Heart right ventricle (tissue), 16 donors: ENCODE measurements at regions not wholly inside any gene's neighbourhood (a gene's known extent, or its start where the extent isn't known, plus 50 kb on each side); places are given as distances from the start of the nearest gene placed in this dataset.

Experiments
- ATAC-seq, 8 donors: fragments of 200-7000 bp; cut with Tn5 transposase; one replicate each; pipeline ENCODE4 v1.9.1; 2020; ENCODE audit warnings: mild to moderate bottlenecking in 8 of 8, moderate library complexity in 8 of 8, moderate number of reproducible peaks in 1 of 8
- DNase-seq, 2 donors: peaks; one replicate each; pipeline ENCODE4 v3.0.0-alpha.2; 2020
- H3K27ac ChIP-seq, 10 donors: fragments of 200-600 bp; sonication (generic) in 2 of 10; one replicate each; pipeline versions ENCODE4 v1.5.0 to v1.8.0; 2020 to 2022; ENCODE audit warnings: mild to moderate bottlenecking in 3 of 10
- H3K27me3 ChIP-seq, 7 donors: fragments of 200-600 bp; one replicate each; pipeline ENCODE4 v1.8.0; 2021 to 2022; ENCODE audit warnings: mild to moderate bottlenecking in 2 of 7
- H3K36me3 ChIP-seq, 9 donors: fragments of 200-600 bp; sonication (generic) in 1 of 9; one replicate each; pipeline versions ENCODE4 v1.5.0 to v1.8.0; 2020 to 2022; ENCODE audit warnings: mild to moderate bottlenecking in 2 of 9
- H3K4me1 ChIP-seq, 9 donors: fragments of 200-600 bp; sonication (generic) in 1 of 9; one replicate each; pipeline versions ENCODE4 v1.5.0 to v1.8.0; 2020 to 2022; ENCODE audit warnings: mild to moderate bottlenecking in 4 of 9
- H3K4me3 ChIP-seq, 10 donors: fragments of 200-600 bp; sonication (generic) in 2 of 10; one replicate each; pipeline versions ENCODE4 v1.5.0 to v1.8.0; 2020 to 2022; ENCODE audit warnings: mild to moderate bottlenecking in 7 of 10, moderate library complexity in 2 of 10
- H3K9me3 ChIP-seq, 11 donors: fragments of 200-600 bp in 10 of 11; sonication (generic) in 2 of 11; one replicate each; pipeline versions ENCODE4 v1.5.0 to v1.8.0; 2013 to 2022; ENCODE audit warnings: mild to moderate bottlenecking in 2 of 11, control low read depth in 1 of 11, moderate library complexity in 1 of 11
- CTCF ChIP-seq, 9 donors: fragments of 200-600 bp; sonication (generic) in 2 of 9; IDR thresholded peaks; one replicate each; pipeline versions ENCODE4 v1.5.0 to v1.8.0; 2021 to 2022; ENCODE audit warnings: antibody characterized with exemption in 9 of 9, mild to moderate bottlenecking in 5 of 9, moderate library complexity in 1 of 9
- WGBS, 2 donors: extraction: QIAGEN DNeasy Blood & Tissue Kit; methylation state at CpG; one replicate each; pipeline ENCODE4 v1.1.7; 2013; ENCODE audit warnings: inconsistent platforms in 1 of 2; 5-methylcytosine and 5-hydroxymethylcytosine counted together
- intact Hi-C, 10 donors: fragments of 100-400 bp; cut with DNase I; formaldehyde crosslinking; loops; one replicate each; pipeline versions ENCODE4 v1.11.1 to v1.14.2; 2022
- donor health status: Arrhythmogenic right ventricular cardiomyopathy.
- donor health status: ischemic (EF 13 %, LVEDD 7.1; RV severe dilation, severe dysfunction).
- donor health status: healthy with polysubstance abuse.
- donor health status: DM: no; HTN: yes; CAD: no.
- donor health status: DM: no; HTN: no; CAD: no.
- donor health status: ischemic (EF 25% LVEDD 6.9; RV normal size, moderate dysfunction).
- donor health status: ischemic (EF 25% LVEDD 5.7; RV mildly dilated, moderate dysfunction).
- donor health status: healthy.
- donor health status: DM: yes; HTN: yes; CAD: no.
- donor health status: Ischemic cardiomyopathy.
- donor health status: ischemic (EF 35%, LVEDD 5.7; RV mildly dilated, moderate dysfunction).
- donor health status: nonischemic (EF 11% LVEDD 7.7; RV severe dilation, severe dysfunction).
- donor health status: DM: yes; HTN: yes; CAD: no.
- donor health status: PGD.
- donor health status: ischemic (EF 29% LVEDD 5.4; RV normal size, mild dysfunction).
- donor health status: nonischemic (EF 23%, LVEDD 6.1; RV moderate dilation, normal function).

GRCh38 chr19:16014923-16015804, 61.1 kb upstream of the TPM4 start:
- H3K9me3 ChIP-seq: no peaks in the 10 kb centered on the region
- 93 to 94% methylated on average over 19 of the region's 19 CpGs for WGBS, 2 donors
- no peak overlapping the region for H3K4me3 ChIP-seq
- no peak for TF ChIP-seq CTCF (IDR thresholded peaks at IDR 0.05)
- peaks cover 0 to 4% (median under 1%) of the 10 kb centered on the region in 7 donors for H3K27me3 ChIP-seq
- DNase-seq: no peak
- no peaks in the 10 kb centered on the region for H3K36me3 ChIP-seq
- ATAC-seq: no peak
- H3K4me1 ChIP-seq: no peaks in the 10 kb centered on the region
- no peak overlapping the region for H3K27ac ChIP-seq
- intact Hi-C loops: no loop called here

GRCh38 chr19:16015805-16016173, 60.5 kb upstream of the TPM4 start:
- ATAC-seq (no peak), DNase-seq (no peak)
- TF ChIP-seq CTCF (IDR thresholded peaks at IDR 0.05): no peak
- Histone ChIP-seq H3K4me3 (no peak overlapping the region), H3K9me3 (no peaks in the 10 kb centered on the region), H3K36me3 (no peaks in the 10 kb centered on the region), H3K27ac (no peak overlapping the region), H3K27me3 (peaks cover 0 to 6% (median 0%) of the 10 kb centered on the region in 7 donors), H3K4me1 (no peaks in the 10 kb centered on the region)
- intact Hi-C loops: no loop called here
- 78 to 79% methylated on average over 3 of the region's 3 CpGs for WGBS, 2 donors

GRCh38 chr19:16016226-16017137, 59.8 kb upstream of the TPM4 start:
- no peak for TF ChIP-seq CTCF (IDR thresholded peaks at IDR 0.05)
- Histone ChIP-seq H3K27me3 (peaks cover 0 to 11% (median 0%) of the 10 kb centered on the region in 7 donors), H3K4me1 (no peaks in the 10 kb centered on the region), H3K36me3 (no peaks in the 10 kb centered on the region), H3K9me3 (no peaks in the 10 kb centered on the region), H3K4me3 (no peak overlapping the region), H3K27ac (no peak overlapping the region)
- intact Hi-C loops: no loop called here
- ATAC-seq: no peak
- no peak for DNase-seq
- WGBS, 2 donors: 90 to 91% methylated on average over 15 of the region's 15 CpGs

GRCh38 chr19:16017138-16017490, 59.2 kb upstream of the TPM4 start:
- H3K27ac ChIP-seq: no peak overlapping the region
- no peaks in the 10 kb centered on the region for H3K9me3 ChIP-seq
- H3K36me3 ChIP-seq: no peaks in the 10 kb centered on the region
- 88 to 92% methylated on average over 11 of the region's 11 CpGs for WGBS, 2 donors
- no peak overlapping the region for H3K4me3 ChIP-seq
- intact Hi-C loops: no loop called here
- ATAC-seq: no peak
- DNase-seq: no peak
- TF ChIP-seq CTCF (IDR thresholded peaks at IDR 0.05): no peak
- H3K27me3 ChIP-seq: peaks cover 0 to 13% (median 0%) of the 10 kb centered on the region in 7 donors
- no peaks in the 10 kb centered on the region for H3K4me1 ChIP-seq
